D721Med (cell line): ENCODE measurements at regions not wholly inside any gene's neighbourhood (a gene's known extent, or its start where the extent isn't known, plus 50 kb on each side); places are given as distances from the start of the nearest gene placed in this dataset.

ENCODE experiments used
- DNase-seq: peaks from one replicate; pipeline ENCODE4 v3.0.0; 2011; ENCODE audit warnings: low spot score; ENCODE audit not compliant: insufficient read length
- FAIRE-seq: peaks from 2 replicates; lab custom pipeline; 2011; peaks lifted over from hg19 to GRCh38; lab: Jason Lieb, UNC
- CTCF ChIP-seq: IDR thresholded peaks from 2 replicates; pipeline ENCODE4 v1.5.1; 2012; ENCODE audit warnings: mild to moderate bottlenecking, control low read depth; ENCODE audit not compliant: insufficient read depth; ENCODE audit errors: missing control alignments

GRCh38 chr5:101370181-101370580, 467.1 kb upstream of the ST8SIA4 start:
- TF ChIP-seq CTCF = no peak
- DNase-seq = no peak
- peak; percentile 93 for FAIRE-seq

- TF ChIP-seq CTCF = no peak
- DNase-seq (no peak), FAIRE-seq (no peak)
Observed at GRCh38 chr5:101364469-101364868, 461.4 kb upstream of the ST8SIA4 start.

GRCh38 chr5:101362067-101362466, 459.0 kb upstream of the ST8SIA4 start:
- FAIRE-seq = peak; percentile 44
- TF ChIP-seq CTCF = no peak

GRCh38 chr5:101346906-101347305, 443.8 kb upstream of the ST8SIA4 start:
- no peak for TF ChIP-seq CTCF
- no peak for FAIRE-seq
- DNase-seq = no peak

More at GRCh38 chr5:101362067-101362466, 459.0 kb upstream of the ST8SIA4 start:
- DNase-seq = no peak

GRCh38 chr5:101346447-101346846, 443.4 kb upstream of the ST8SIA4 start:
- DNase-seq (no peak), FAIRE-seq (no peak)
- TF ChIP-seq CTCF = no peak

GRCh38 chr5:101338226-101338625, 435.1 kb upstream of the ST8SIA4 start:
- no peak for FAIRE-seq
- DNase-seq = no peak
- TF ChIP-seq CTCF = no peak

- DNase-seq = no peak
- TF ChIP-seq CTCF = no peak
- FAIRE-seq = no peak
Observed at GRCh38 chr5:101327816-101328215, 424.7 kb upstream of the ST8SIA4 start.
